RWPE1 (cell line): ENCODE measurements at regions not wholly inside any gene's neighbourhood (a gene's known extent, or its start where the extent isn't known, plus 50 kb on each side); places are given as distances from the start of the nearest gene placed in this dataset.

Source experiments
- CTCF ChIA-PET: fragments of 350-600 bp; sonication (Branson Sonifier 250); formaldehyde crosslinking; extraction: SDS; loops from one replicate; lab custom pipeline; 2021; lab: Yijun Ruan, JAX
- POLR2A ChIA-PET: fragments of 400-600 bp; formaldehyde crosslinking; extraction: SDS; loops from one replicate; lab custom pipeline; 2020; ENCODE audit warnings: antibody characterized with exemption; ENCODE audit not compliant: low non-redundant PET; lab: Yijun Ruan, JAX
- DNase-seq: peaks from one replicate; pipeline ENCODE4 v3.0.0; 2012; ENCODE audit warnings: low spot score
- H3K27ac ChIP-seq: fragments of 450-650 bp; 2 replicates; pipeline ENCODE4 v1.5.1; 2017
- TF ChIP-seq, protein P1 (sequence below): fragments of 450-650 bp; conservative IDR thresholded peaks from 2 replicates; pipeline ENCODE4 v1.5.1; 2017; ENCODE audit warnings: low read depth, mild to moderate bottlenecking

DNA sequence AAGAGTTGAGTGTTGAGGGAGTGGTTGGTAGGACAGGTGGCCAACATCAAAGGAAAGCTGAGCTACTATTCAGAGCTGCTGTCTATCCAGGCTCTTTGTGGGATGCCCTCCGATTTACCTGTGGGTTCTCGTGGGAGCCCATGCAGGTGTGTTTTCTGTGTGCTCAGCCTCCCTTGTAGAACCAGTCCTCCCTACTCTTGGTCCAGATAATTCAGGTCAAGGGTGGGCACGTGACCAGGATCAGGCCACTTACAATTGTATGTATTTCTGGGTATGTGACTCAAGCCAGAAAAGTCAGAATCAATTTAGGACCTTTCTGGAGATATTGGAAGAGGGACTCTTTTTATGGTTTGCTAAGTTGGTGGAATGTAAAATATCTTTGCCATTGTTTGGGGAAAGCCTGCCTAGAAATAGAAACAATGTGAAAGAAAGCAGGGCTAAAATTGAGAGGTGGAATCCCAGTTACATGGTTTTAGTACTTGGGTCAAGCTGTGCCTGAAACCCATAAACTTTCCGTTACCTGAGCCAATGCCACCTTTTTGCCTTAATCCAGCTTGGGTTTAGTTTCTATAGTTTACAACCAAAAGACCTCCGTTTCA is 93.2 kb downstream of the PDCL3 start:
- DNase-seq: no peak
- H3K27ac ChIP-seq: no peak overlapping the region
- CTCF ChIA-PET: interaction anchor here (0.6 kb wide), 2 partner anchors 18 to 1661 kb away, joined by 3 to 4 read pairs; no protein-coding TSS in a partner anchor
- POLR2A ChIA-PET: no interaction called here
- TF ChIP-seq, protein P1, sequence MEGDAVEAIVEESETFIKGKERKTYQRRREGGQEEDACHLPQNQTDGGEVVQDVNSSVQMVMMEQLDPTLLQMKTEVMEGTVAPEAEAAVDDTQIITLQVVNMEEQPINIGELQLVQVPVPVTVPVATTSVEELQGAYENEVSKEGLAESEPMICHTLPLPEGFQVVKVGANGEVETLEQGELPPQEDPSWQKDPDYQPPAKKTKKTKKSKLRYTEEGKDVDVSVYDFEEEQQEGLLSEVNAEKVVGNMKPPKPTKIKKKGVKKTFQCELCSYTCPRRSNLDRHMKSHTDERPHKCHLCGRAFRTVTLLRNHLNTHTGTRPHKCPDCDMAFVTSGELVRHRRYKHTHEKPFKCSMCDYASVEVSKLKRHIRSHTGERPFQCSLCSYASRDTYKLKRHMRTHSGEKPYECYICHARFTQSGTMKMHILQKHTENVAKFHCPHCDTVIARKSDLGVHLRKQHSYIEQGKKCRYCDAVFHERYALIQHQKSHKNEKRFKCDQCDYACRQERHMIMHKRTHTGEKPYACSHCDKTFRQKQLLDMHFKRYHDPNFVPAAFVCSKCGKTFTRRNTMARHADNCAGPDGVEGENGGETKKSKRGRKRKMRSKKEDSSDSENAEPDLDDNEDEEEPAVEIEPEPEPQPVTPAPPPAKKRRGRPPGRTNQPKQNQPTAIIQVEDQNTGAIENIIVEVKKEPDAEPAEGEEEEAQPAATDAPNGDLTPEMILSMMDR: no peak

DNA sequence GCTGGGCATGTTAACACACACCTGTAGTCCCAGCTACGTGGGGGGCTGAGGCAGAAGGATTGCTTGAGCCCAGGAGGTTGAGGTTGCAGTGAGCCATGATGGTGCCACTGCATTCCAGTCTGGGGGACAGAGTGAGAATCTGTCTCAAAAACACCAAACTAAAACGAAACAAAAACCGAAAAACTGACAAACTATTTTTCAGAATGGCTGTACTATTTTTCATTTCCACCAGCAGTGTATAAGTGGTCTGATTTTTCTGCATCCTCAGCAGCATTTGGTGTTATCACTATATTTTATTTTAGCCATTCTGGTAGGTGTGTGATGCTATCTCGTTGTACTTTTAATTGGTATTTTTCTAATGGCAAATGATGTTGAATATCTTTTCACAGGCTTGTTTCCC is 95.2 kb downstream of the PDCL3 start:
- CTCF ChIA-PET: no interaction called here

DNA sequence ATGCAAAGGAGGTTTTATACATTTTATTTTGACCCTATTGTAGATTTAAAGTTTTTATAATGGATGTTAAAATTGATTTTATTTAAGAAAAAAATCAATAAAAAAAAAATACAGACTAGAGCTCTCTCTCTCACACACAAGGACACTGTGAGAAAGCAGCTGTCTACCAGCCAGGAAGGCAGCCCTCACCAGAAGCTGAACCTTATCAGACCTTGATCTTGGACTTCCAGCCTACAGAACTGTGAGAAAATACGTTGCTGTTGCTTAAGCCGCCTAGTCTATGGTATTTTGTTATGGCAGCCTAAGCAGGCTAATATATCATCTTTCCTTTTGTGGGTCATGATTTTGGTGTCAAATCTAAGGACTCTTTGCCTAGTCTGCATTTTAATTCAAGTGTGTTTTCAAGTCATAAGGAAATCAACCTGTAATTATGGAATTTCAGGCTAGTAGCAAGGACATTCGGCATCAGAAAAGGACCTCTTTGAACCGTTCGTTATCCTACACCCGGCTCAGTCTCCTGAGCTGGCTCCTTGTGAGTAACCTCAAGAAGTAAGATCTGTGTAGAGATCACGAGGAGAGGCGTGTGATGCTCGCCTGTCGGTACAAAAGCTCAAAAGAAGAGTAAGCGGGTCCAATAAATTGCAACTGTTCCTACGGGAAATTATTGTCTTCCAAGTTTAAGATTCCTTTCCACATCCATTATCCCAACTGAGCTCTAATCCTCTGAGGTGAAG is 98.2 kb downstream of the PDCL3 start:
- no peak overlapping the region for H3K27ac ChIP-seq
- POLR2A ChIA-PET: no interaction called here
- no peak for DNase-seq
- CTCF ChIA-PET: interaction anchor here (0.6 to 0.7 kb wide), 2 partner anchors 254 to 398 kb away, joined by 3 to 4 read pairs; no protein-coding TSS in a partner anchor
- TF ChIP-seq, protein P1: no peak

More for the DNA sequence above, 95.2 kb downstream of the PDCL3 start:
- H3K27ac ChIP-seq: no peak overlapping the region
- POLR2A ChIA-PET: no interaction called here
- TF ChIP-seq, protein P1: no peak
- DNase-seq: no peak

DNA sequence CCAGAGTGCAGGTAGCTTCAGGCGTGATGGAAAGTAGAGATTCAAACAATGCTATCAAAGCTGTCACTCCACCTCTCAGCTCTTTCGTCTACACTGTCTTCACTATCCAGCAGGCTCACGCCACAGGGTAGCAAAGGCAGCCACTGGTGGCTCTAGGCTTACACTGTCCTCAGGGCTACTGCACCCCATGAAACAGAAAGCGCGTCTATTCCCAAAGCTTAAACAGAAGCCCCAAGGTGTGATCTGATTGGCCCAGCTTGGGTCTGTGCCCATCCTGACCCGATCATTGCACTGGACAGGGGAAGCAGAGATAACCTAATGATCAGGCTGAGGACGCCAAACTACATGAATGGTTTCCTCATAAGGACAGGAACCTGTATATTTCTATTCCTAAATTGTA is 100.1 kb downstream of the PDCL3 start:
- DNase-seq: no peak
- no peak overlapping the region for H3K27ac ChIP-seq
- POLR2A ChIA-PET: interaction anchor here (0.6 kb wide), 1 partner anchor 391 kb away, joined by 3 read pairs; no protein-coding TSS in a partner anchor
- CTCF ChIA-PET: no interaction called here
- TF ChIP-seq, protein P1: no peak

DNA sequence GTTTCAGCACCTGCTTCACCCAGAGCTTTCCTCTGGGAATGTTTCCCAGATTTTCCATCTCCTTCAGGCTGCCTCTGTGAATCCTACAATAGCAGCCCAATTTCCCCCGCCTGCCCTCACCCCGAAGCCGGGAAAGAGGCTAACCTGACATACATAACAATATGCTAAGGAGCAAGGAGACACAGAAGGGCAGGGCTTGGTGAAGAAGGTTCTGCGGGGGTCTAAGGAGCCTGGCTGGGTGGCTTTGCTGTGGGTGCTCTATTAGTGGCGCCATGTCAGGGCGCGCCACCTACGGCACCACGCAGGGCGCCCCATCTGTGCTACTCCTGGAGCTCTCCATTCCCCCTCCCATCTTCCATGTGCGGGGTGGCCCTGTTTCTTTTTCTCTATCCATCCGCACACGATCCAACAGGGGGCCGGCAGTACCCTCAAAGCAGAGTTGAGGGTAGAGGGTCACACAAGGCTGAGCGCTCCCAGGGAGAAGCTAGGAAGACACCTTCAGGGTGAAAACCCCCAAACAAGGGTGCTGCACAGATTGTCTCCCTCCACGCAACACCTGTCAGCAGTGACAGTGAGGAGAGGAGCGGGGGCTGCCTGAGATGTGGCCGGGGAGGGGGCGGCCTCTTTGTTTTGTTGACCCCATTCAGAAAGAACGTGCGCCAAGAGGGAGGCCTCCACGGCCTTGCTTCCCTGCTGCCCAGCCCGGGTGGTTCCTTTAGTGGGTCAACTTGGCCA is 101.4 kb downstream of the PDCL3 start:
- DNase-seq: no peak
- ChIA-PET CTCF (no interaction called here), POLR2A (no interaction called here)
- TF ChIP-seq, protein P1: no peak
- H3K27ac ChIP-seq: no peak overlapping the region

DNA sequence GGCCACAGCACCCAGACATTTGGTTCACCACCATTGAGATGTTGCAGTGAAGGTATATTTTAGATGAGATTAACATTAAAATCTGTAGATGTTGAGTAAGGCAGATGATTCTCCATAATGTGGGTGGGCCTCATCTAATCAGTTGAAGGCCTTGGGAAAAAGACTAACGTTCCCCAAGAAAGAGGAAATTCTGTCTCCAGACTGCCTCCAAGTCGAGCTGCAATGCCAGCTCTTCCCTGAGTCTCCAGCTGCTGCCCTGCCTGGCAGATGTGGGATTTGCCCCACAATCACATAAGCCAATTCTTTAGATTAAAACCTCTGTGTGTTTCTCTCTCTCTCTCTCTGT is 101.9 kb downstream of the PDCL3 start:
- no peak for DNase-seq
- CTCF ChIA-PET: interaction anchor here (0.6 to 0.7 kb wide), 2 partner anchors 10 to 59 kb away, joined by 3 read pairs; no protein-coding TSS in a partner anchor
- TF ChIP-seq, protein P1: no peak
- H3K27ac ChIP-seq: no peak overlapping the region
- POLR2A ChIA-PET: no interaction called here
